ENCODE measurements at regions not wholly inside any gene's neighbourhood (a gene's known extent, or its start where the extent isn't known, plus 50 kb on each side); places are given as distances from the start of the nearest gene placed in this dataset.

DNA sequence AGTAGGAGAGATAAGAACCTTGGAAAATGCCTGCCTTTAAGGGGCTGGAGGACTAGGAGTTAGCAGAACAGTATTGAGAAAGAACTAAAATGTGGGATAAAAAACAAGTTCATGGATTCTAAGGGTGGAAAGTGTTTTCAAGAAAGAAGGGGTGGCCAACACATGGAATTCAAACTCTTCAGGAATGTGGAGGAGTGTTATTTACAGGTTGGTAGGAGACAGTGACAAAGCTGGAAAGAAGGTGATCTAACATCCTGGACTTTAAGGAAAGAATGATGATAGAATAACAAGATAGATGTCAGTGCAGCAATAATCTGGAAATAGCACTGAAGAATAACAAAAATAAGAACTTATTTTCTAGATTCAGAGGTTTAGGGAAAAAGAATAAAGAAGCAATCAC lies 54.0 kb upstream of the TNFRSF21 start:
- TF ChIP-seq, protein P1, sequence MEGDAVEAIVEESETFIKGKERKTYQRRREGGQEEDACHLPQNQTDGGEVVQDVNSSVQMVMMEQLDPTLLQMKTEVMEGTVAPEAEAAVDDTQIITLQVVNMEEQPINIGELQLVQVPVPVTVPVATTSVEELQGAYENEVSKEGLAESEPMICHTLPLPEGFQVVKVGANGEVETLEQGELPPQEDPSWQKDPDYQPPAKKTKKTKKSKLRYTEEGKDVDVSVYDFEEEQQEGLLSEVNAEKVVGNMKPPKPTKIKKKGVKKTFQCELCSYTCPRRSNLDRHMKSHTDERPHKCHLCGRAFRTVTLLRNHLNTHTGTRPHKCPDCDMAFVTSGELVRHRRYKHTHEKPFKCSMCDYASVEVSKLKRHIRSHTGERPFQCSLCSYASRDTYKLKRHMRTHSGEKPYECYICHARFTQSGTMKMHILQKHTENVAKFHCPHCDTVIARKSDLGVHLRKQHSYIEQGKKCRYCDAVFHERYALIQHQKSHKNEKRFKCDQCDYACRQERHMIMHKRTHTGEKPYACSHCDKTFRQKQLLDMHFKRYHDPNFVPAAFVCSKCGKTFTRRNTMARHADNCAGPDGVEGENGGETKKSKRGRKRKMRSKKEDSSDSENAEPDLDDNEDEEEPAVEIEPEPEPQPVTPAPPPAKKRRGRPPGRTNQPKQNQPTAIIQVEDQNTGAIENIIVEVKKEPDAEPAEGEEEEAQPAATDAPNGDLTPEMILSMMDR (conservative IDR thresholded peaks at IDR 0.05; ENCODE audit: low read length) = no peak
- no peak for TF ChIP-seq EZH2phosphoT487 (IDR thresholded peaks at IDR 0.05; ENCODE audit: borderline replicate concordance, low read depth, low read length)

Measured in OCI-LY7 (cell line).